ENCODE measurements at regions not wholly inside any gene's neighbourhood (a gene's known extent, or its start where the extent isn't known, plus 50 kb on each side); places are given as distances from the start of the nearest gene placed in this dataset.

- DNase-seq = no peak
These were observed 129.5 kb upstream of the PRNP start for GRCh38 chr20:4556781-4557180.

- no peak for DNase-seq
These were observed 130.9 kb upstream of the PRNP start for GRCh38 chr20:4555188-4555890.

GRCh38 chr20:4554346-4554745 is 131.9 kb upstream of the PRNP start:
- DNase-seq = no peak

- no peak for DNase-seq
These were observed 134.1 kb upstream of the PRNP start for GRCh38 chr20:4552075-4552640.

- no peak for DNase-seq
These were observed 135.5 kb upstream of the PRNP start for GRCh38 chr20:4550740-4551139.

GRCh38 chr20:4549711-4550259 is 136.5 kb upstream of the PRNP start:
- no peak for DNase-seq

GRCh38 chr20:4548552-4548951 is 137.7 kb upstream of the PRNP start:
- DNase-seq = no peak

- DNase-seq = no peak
These were observed 139.5 kb upstream of the PRNP start for GRCh38 chr20:4546786-4547185.

- no peak for DNase-seq
These were observed 139.9 kb upstream of the PRNP start for GRCh38 chr20:4546342-4546741.

- no peak for DNase-seq
These were observed 140.7 kb upstream of the PRNP start for GRCh38 chr20:4545526-4545925.

- no peak for DNase-seq
These were observed 141.5 kb upstream of the PRNP start for GRCh38 chr20:4544765-4545164.

- no peak for DNase-seq
These were observed 144.0 kb upstream of the PRNP start for GRCh38 chr20:4542270-4542669.

- no peak for DNase-seq
These were observed 151.9 kb upstream of the PRNP start for GRCh38 chr20:4534315-4534714.

- DNase-seq = no peak
These were observed 152.7 kb upstream of the PRNP start for GRCh38 chr20:4533368-4534133.

- DNase-seq = no peak
These were observed 153.5 kb upstream of the PRNP start for GRCh38 chr20:4532772-4533171.

GRCh38 chr20:4524792-4525191 is 161.5 kb upstream of the PRNP start:
- DNase-seq = no peak

GRCh38 chr20:4524307-4524706 is 161.9 kb upstream of the PRNP start:
- no peak for DNase-seq

- no peak for DNase-seq
These were observed 163.9 kb upstream of the PRNP start for GRCh38 chr20:4522310-4522709.

GRCh38 chr20:4521170-4521968 is 164.9 kb upstream of the PRNP start:
- DNase-seq = no peak

GRCh38 chr20:4519534-4519933 is 166.7 kb upstream of the PRNP start:
- no peak for DNase-seq

GRCh38 chr20:4516876-4517275 is 169.4 kb upstream of the PRNP start:
- no peak for DNase-seq

GRCh38 chr20:4513720-4514119 is 172.5 kb upstream of the PRNP start:
- DNase-seq = no peak

GRCh38 chr20:4512891-4513550 is 173.2 kb upstream of the PRNP start:
- no peak for DNase-seq
